GM19328 (cell line): ENCODE measurements at regions not wholly inside any gene's neighbourhood (a gene's known extent, or its start where the extent isn't known, plus 50 kb on each side); places are given as distances from the start of the nearest gene placed in this dataset.

Experiments
- ATAC-seq: cut with Tn5 transposase; IDR thresholded peaks from one replicate; pipeline ENCODE4 v1.9.1; 2021; ENCODE audit warnings: mild to moderate bottlenecking, moderate library complexity; ENCODE audit not compliant: unreplicated experiment

DNA sequence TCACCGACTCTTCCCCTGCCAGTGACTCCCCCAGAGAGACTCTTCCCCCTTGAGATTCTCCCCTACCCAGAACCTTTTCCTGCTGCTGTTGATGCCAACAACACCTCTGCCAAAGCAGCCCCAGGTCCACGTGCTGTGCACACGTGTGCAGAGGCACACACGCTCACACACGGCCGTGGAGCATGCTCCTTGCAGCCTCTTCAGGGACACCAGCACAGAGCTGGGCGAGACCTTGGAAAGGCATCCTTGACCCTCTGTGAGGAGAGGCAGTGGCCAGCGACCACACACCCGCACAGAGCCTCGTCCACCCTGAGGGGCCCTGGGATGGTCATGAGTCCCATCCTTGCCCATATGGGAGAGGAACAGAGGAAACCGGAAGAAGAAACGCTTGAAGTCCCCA is 181.9 kb downstream of the RBFOX3 start:
- ATAC-seq = no peak

DNA sequence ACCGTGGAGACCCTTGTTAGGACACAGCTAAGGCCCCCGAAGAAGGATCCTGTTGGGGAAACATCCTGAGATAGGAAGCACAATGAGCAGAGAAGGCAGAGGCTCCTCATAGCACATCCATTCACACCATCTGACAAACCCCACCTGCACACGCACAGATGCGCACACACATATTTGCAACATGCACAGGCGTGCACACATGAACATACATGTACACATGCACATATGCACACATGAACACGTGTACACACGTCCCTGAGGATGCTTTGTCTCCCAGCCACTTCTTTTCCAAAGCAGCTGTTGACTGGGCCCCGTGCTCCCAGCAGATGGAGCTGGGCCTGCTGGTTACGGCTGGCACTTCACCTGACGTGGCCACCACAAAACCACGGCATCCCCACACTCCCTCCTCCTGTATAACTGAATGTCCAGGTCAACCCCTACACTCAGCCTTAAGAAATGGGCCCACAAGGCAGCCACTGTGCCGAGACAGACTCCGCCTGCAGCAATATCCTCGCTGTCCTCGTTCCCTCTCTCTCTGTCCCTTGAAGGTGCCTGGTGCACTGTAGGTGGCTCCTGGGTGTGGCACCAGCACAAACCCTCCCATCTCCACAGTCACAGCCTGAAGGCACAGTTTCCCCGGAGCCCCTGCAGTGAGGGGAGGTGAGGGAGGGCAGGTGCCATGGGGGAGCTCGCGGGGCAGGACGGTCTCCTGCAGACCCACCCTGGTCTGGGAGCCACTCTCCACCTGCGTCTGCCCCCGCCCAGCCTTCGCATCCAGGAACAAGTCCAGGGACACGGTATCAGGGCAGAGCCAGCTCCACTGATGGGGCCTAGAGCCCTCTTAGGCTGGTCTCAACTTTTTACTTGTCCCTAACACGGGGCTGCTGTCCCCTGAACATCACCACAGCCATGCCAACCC is 183.0 kb downstream of the RBFOX3 start:
- ATAC-seq = no peak

DNA sequence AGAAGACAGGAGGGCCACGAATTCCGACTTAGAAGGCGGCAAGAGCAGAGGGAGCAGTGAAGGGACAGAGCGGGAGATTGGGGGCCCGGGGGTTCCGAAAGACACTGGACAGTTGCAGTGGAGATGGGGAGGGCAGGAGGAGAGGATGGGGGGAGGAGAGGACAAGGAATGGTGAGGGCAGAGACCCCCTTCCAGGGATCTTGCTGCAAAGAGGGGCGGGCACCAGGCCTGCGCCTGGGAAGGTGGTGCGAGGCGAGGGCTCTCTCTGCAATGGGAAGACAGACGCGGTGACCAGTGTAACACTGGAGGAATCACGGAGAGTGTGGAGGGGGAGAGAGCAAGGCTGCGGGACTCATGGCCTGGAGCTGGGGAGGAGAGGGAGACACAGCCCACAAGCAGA is 185.2 kb downstream of the RBFOX3 start:
- ATAC-seq = no peak

DNA sequence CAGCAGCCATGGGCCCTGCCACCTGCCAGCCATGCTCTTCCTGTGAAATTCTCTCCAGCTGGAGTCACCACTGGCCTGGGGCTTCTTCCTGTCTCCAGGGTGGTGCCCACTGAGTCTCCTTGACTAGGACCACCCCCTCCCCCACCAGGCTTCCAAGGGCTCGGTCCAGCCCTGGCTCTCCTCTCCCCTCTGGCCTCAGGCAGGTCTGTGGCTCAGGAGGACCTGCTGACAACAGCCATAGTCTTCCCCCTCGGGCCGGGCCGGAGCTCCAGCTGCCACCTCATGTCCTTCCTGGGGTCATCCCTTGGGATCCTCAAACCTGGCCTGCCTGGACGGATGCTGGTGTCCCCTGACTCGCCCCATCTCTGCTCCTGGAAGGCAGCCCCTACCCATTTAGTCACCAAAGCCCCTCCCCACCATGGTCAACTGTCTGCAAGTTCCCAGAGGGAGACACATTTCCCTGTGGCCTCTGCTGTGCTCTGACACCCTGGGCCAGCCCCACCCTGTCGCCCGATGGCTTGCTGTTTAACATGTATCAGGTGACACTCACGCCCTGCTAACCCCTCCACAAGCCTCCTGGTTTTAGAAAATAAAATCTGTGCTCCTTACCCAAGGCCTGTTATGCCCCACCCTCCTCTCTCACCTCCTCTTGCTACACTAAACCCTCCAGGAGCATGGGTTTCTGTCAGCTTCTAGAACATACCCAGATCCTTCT is 186.2 kb downstream of the RBFOX3 start:
- ATAC-seq = no peak

DNA sequence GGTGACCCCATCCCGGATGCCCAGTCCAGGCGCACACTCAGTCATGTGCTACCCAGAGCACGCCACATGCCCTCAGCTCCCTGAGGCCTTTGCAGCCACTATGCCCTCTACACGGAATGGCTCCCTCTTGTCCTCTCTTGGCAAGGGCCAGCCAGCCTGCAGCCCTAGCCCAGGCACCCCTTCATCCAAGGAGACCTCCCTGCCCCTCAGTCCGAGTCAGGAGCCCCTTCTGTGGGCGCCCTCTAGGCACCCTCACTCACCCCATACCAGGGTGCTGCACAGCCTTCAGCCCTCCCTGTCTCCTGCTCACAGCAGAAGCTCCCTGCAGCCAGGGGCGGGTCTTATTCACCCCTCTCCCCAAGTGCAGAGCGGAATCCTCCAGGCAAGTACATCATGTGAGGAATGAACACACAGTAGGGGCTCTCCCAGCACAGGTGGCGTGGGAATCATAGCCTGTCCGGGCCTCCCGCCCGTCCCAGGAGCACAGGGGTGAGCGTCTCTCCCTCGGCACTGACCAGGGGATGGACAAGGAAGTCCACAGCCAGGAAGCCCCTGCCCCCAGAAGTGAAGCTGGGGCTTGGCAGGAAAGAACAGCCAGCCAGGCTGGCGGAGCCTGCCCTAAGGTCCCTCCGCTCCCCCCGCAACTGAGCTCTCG is 186.9 kb downstream of the RBFOX3 start:
- ATAC-seq = no peak

DNA sequence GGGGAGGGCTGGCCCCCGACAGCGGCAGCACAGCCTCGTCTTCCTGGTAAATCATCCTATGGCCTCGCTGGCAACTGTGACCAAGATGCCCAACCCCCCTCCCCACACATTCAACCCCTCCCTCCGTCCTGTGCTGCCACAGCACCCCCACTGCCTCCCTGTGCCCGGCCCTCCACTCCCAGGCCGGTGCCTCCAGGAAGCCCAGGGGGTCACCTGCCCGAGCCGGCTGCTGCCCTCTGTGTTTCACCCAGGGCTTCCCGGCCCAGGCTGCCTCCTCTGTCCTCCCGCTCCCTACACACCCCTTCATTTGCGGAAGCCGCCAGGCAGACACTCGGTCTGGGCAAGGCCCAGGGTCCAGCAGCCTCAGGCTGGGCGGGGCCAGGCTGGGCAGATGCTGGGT is 188.6 kb downstream of the RBFOX3 start:
- ATAC-seq = no peak

DNA sequence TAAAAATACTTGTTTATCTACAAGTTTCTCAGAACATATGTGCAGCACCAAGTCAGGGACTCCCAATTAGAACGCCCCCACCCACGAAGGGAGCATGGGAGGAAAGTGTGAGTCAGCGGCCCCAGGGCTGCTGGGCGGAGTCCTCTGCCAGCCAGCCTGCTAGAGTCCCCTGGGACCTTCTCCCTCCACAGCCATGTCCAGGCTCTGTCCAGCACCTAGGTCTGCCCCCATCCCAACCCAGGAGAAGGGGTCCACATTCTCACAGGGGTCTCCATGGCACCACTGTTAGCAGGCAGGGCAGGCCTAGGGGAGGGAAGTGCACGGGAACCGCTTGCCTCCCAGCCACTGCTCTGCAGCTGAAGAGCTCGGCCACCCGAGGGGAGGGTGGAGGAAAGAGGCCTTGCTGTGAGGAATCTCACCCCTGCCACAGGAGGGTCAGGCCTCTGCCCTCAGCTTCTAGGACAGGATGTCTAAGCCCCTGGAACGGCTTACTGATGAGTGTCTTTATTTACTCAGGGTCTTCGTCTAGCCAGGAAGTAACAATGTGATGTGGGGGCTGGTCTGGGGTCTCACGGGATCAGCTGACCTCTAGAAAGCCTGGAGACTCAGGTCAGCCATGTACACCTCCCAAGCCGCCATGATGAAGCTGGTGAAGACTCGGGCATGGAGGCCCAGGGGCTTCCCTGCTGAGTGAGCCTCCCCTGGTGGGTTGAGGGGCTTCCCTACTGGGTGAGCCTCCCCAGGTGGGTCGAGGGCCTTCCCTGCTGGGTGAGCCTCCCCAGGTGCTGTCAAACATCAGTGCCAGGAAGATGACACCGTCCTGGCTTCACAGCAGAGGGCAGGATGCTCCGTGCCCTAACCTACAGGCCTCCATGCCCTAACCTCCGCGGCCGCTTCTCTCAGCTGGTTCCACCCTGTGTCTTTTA is 190.3 kb downstream of the RBFOX3 start:
- no peak for ATAC-seq

DNA sequence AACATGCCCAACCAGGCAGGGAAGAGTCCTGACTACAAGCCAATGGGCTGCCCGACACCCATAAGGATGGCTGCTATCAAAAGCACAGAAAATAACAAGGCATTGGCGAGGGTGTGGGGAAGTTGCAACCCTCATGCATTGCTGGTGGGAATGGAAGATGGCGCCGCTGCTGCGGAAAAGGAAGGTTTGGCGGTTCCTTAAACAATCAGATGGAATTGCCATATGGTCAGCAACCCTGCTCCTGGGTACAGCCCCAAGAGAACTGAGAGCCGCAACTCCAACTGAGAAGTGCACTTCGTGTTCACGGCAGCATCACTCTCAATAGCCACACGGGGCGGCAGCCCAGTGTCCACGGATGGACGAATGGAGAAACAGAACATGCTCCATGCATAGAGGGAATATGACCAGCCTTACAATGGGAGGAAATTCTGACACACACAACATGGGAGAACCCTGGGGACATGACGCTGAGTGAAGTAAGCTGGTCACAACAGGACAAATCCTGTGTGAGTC is 193.3 kb downstream of the RBFOX3 start:
- ATAC-seq = no peak

DNA sequence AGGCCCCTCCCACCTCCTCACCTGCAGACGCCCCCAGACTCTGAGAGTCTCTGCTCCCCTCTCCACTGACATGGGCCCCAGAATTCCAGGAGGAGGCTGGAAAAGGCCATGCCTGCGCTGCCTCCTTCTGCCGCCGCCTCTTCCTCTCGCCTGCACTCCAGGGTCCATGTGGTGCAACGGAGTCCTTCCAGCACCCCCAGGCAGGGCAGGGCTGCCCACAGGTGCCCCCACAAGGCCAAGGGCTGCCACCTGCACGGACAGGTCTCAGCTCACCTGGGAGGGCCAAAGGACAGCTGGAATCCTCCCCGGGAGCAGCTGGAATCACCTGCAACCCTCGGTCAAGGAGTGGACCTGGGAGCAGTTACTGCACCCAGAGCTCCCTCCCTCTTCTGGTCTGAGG is 194.9 kb downstream of the RBFOX3 start:
- ATAC-seq = no peak

DNA sequence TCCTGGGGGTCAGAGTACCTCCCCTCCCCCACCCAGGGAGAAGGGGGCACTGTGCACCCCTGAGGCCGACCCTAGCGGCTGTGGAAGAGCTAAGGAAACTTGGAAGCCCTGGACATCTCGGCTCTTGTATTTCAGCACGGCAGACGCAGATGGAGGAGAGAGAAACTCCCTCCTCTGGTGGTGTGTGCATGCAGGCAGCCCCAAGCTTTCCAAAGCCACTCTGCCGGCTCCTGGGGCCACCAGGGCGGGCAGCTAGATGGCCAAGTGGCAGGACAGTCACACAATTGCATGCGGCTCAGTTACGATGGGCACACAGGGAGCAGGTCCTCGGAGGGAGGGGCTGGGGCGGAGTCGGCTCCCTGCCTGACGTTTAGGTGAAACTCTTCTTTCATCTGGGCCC is 195.5 kb downstream of the RBFOX3 start:
- ATAC-seq = no peak

DNA sequence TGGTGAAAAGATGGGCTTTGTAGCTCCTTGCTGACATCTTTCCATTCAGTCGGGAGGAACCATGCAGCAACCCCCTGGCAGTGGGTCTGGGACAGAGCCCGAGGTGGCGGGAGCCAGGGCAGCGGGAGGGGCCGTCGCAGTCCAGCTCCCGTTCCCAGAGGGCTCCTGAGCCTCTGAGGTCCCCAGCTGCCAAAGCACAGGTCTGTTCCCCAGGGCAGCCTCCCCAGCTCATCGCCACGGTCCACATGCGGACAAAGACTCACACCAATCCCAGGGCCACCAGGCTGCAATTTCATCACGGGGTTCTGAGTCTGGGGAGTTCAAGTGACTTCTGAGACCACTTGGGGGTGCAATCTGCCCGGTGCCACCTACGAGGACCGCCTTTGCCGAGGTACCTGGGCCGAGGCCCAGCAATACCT is 196.0 kb downstream of the RBFOX3 start:
- no peak for ATAC-seq

DNA sequence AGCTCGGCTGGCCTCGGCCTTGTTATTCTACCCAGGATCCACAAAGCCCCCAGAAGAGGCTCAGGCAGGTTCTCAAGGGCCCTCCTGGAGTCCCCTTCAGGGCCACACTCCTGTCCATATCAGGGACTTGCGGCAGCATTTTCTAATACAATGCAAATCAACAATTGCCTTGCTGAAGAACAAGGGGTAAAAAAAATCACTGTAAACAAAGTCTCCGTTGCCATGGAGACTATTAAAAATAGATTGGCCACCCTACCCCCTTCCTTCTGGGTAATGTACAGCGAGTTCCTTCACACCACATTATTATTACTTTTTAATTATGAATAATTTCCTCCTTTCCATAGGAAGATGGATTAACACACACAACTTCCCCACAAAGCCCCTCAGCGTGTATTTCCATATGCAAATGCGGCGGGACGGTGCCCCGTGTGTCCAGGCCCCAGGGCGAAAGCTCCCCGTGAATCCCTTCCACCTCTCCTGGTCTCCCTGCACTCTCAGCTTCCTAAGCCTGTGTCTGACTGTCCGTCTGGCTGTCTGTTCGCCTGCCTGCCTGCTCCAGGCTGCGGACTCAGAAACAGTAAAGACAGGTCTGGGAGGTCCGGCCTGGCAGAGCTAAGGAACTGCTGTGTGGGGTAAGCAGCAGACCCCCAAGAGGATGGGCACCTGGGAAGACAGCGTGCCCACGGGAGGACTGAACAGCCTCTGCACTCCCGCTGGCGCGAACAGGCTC is 196.6 kb downstream of the RBFOX3 start:
- ATAC-seq = no peak

DNA sequence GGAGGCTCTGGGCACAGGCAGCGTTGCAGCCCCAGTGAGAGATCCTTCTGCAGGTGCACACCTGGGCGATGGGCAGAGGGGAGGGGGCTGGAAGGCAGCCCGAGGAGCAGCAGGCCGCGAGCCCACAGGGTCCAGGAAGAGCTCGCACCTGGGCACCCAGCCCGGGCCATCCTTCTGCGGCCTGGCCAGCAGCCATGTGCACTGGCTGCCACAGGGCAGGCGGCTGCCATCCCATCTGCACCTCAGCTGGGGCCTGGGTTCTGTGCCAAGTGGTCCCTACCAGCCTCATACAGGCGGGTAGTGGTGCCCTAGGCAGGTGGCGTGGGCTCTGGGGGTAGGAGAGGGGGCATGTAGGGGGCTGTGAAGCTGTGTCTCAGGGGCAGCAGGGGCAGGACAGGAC is 197.2 kb downstream of the RBFOX3 start:
- ATAC-seq = no peak

DNA sequence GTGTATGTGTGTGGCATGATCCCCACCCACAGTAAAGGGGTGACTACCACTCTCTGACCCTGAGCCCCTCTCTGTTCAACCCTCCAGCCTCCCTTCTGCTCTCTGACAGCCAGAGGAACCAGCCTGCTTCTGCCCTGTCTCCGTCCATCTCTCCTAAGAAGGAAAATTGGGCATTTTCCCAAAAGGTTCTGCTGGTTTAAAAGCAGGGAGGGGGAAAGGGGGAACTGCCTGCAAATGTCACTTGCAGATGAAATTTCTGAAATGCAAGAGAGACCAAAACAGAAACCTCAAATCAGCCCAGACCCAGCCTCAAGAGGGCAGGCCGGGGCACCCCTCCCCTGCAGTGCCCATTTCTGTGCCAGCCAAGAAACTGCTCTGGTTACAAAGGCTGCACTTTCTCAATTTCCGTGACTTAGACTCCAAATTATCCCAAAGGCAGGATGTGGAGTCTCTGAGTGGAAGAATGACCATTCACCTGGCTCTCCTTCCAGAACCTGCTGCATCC is 197.9 kb downstream of the RBFOX3 start:
- ATAC-seq = no peak

DNA sequence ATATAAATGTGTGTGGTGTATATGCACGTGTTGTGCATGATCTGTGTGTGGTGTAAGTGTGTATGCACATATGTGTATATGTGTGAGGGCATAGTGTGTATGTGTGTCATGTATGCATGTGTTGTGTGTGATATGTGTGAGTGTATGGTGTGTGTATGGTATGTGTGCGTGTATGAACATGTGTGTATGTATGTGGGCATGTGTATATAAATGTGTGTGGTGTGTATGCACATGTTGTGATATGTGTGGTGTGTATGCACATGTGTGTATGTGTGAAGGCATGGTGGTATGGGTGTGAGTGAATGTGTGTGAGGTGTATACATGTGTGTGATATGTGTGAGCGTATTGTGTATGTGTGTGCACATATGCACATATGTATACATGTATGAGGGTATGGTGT is 198.7 kb downstream of the RBFOX3 start:
- no peak for ATAC-seq

DNA sequence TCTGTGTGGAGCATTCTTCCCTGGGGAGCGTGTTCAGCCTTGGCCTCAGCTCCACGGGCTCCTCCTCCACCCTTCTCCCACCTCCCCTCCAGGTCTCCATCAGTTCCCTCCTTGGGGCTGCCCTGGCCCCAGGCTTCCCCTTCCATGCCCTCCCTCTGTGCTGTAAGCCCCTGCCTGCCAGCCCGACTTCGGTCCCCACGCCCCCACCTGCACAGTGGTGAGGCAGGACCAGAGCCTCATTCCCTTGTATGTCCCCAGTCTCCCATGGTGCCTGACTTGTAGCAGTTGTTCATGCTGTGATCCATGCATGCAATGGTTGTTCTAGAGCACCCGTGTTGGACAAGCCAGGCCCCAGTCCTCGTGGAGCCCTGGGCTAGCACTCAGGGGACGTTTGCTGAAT is 199.4 kb downstream of the RBFOX3 start:
- no peak for ATAC-seq

DNA sequence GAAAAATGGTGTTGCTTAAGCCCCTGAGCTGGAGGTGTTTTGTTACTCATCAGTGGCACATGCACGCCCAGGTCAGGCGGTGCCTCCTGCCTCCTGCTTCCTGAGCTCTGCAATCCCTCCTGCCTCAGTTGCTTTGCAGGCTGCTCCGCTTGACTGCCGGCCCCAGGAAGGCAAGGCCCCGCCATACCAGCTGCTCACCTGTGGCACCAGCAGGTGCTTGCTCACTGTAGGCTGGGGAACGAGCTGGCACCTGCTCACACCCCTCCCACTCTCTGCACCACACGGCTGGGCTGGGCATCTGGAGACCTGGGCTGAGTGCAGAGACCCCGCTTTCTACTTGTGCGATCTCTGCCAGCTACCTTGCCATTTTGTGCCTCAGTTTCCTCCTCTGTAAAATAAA is 200.2 kb downstream of the RBFOX3 start:
- no peak for ATAC-seq

DNA sequence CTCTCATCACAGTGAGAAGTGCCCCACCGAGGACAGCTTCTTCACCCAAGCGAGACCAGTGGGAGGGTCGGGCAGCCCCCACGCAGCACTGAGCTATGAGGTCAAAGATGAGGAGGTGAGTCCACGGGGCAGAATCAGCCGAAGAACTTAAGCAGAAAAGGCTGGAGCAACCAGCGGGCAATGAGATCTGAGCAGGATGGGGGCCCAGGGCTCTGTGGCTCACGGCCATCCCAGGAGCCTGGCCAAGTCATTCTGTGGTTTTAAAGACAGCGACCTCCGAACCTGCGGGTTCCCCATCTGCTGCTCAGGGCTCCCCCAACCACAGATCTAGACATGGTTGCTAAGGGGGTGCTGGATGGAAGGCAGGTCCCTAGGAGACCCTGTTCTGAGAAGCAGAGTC is 202.6 kb downstream of the RBFOX3 start:
- no peak for ATAC-seq

DNA sequence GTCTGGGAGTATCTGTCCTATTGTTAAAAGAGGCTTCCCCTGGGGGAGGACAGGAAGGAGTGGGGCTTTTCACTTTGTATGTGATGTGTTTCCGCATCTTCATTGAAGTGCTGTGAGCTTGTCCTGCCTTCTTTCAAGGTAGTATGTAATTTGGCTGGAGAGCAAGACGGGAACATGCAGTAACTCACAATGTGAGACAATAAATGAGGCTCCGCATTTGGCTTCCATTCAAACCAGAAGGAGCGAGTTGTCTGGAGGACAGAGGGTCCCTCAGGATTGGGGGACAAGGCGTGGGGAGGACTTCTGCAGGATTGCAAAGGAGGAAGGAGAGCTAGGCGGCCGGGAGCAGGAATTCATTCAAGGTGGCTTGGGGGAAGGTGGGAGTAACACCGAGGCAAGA is 203.5 kb downstream of the RBFOX3 start:
- no peak for ATAC-seq

DNA sequence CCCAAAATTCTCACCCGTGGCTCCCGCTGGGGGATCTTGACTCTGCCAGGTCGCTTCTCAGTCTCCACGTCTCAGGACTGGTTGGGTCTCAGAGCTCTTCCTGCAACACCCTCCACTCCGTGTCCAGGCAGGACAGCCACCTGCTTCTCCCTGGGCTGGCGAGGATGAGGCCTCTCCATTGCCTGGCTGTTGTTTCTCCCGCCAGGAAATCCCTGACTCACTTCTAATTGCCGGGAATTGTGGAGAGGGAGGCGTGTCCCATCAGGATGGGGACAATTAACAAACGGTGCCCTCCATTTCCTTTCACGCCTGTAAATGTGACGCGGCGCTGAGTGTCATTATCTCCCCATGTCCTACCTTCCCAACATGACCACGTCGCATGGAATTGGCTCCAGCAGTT is 204.5 kb downstream of the RBFOX3 start:
- ATAC-seq = no peak
